ENCODE measurements at regions not wholly inside any gene's neighbourhood (a gene's known extent, or its start where the extent isn't known, plus 50 kb on each side); places are given as distances from the start of the nearest gene placed in this dataset.

DNA sequence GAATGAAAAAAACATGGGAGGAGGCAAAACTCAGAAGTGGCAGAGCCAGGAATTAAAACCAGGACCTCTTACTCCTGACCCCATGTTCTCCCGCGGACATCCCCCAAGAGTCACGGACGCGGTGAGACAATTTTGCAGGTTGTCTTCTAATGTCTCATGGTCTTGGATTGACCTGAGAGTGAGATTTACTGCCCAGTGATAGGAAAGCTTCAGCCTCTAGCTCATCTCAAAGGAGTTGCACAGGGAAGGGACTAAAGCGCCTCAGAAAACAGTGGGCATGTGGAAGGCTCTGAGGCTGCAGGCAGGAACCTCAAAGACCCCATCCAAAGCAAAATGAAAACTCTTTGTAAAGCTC is 197.4 kb downstream of the ADAMTS15 start:
- TF ChIP-seq CTCF (optimal IDR thresholded peaks at IDR 0.05 in 1 of 3, IDR thresholded peaks at IDR 0.05 in 1 of 3, conservative IDR thresholded peaks at IDR 0.05 in 1 of 3; ENCODE audit: extremely low read depth in 1 of 3, insufficient read depth in 2 of 3, low read length in 3 of 3) (no peak), EZH2 (IDR thresholded peaks at IDR 0.05; ENCODE audit: low read length) (no peak)
- Histone ChIP-seq H3K79me2 (ENCODE audit: control insufficient read depth, insufficient read depth, low read length) (no peaks in the 10 kb centered on the region), H3K9ac (ENCODE audit: control insufficient read depth, extremely low read depth, insufficient read depth, low read length) (no peak overlapping the region), H3K27me3 (ENCODE audit: control insufficient read depth, extremely low read depth, insufficient read depth, low read length) (no peaks in the 10 kb centered on the region), H3K4me1 (ENCODE audit: control insufficient read depth, extremely low read depth, insufficient read depth, low read length) (peaks cover 10% of the 10 kb centered on the region), H4K20me1 (ENCODE audit: control insufficient read depth, extremely low read depth, insufficient read depth, low read length) (no peaks in the 10 kb centered on the region), H3K9me3 (ENCODE audit: control insufficient read depth, low read depth, low read length) (no peaks in the 10 kb centered on the region), H3K4me2 (ENCODE audit: control insufficient read depth, extremely low read depth, insufficient read depth, low read depth, low read length) (no peak overlapping the region), H3K4me3 (ENCODE audit: control insufficient read depth in 2 of 3, extremely low read depth in 1 of 3, insufficient read depth in 2 of 3, low read depth in 1 of 3, low read length in 3 of 3) (no peak overlapping the region), H2AFZ (ENCODE audit: control insufficient read depth, low read length) (no peak overlapping the region), H3K36me3 (ENCODE audit: control insufficient read depth in 2 of 2, extremely low read depth in 1 of 2, insufficient read depth in 2 of 2, low read length in 2 of 2) (no peaks in the 10 kb centered on the region), H3K27ac (ENCODE audit: control insufficient read depth, insufficient read depth, low read length) (no peak overlapping the region), H3K9me1 (ENCODE audit: control insufficient read depth, extremely low read depth, insufficient read depth, low read length) (no peaks in the 10 kb centered on the region)
- FAIRE-seq (no peak), DNase-seq (ENCODE audit: low read depth, low spot score) (no peak)
- dilution Hi-C loops (cut with MboI; ENCODE audit: extremely low pct_ligation_motif_present, low sequenced_read_pairs): no loop called here

DNA sequence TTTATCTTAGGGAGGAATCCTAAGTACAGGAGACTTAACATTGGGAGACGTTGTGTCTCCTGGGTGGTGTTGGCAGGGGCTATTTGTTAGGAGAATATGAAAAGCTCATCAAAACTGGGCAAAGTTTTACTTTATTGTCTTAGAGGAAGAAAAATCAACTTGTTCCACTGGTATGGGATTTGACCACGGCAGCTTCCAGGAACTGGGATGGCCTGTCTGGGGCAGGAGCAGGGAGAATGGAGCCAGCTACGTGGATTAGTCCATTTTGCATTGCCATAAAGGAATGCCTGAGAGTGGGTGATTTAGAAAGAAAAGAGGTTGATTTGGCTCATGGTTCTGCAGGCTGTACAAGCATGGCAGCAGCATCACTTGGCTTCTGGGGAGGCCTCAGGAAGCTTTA is 198.4 kb downstream of the ADAMTS15 start:
- no peaks in the 10 kb centered on the region for H3K79me2 ChIP-seq (ENCODE audit: control insufficient read depth, insufficient read depth, low read length)
- no peak overlapping the region for H3K4me3 ChIP-seq (ENCODE audit: control insufficient read depth in 2 of 3, extremely low read depth in 1 of 3, insufficient read depth in 2 of 3, low read depth in 1 of 3, low read length in 3 of 3)
- no peak overlapping the region for H3K27ac ChIP-seq (ENCODE audit: control insufficient read depth, insufficient read depth, low read length)
- no peak for FAIRE-seq
- no peak for TF ChIP-seq EZH2 (IDR thresholded peaks at IDR 0.05; ENCODE audit: low read length)
- TF ChIP-seq CTCF (optimal IDR thresholded peaks at IDR 0.05 in 1 of 3, IDR thresholded peaks at IDR 0.05 in 1 of 3, conservative IDR thresholded peaks at IDR 0.05 in 1 of 3; ENCODE audit: extremely low read depth in 1 of 3, insufficient read depth in 2 of 3, low read length in 3 of 3): no peak
- no peaks in the 10 kb centered on the region for H4K20me1 ChIP-seq (ENCODE audit: control insufficient read depth, extremely low read depth, insufficient read depth, low read length)
- no peak overlapping the region for H3K9ac ChIP-seq (ENCODE audit: control insufficient read depth, extremely low read depth, insufficient read depth, low read length)
- H3K27me3 ChIP-seq (ENCODE audit: control insufficient read depth, extremely low read depth, insufficient read depth, low read length): no peaks in the 10 kb centered on the region
- DNase-seq (ENCODE audit: low read depth, low spot score): no peak
- no peaks in the 10 kb centered on the region for H3K9me1 ChIP-seq (ENCODE audit: control insufficient read depth, extremely low read depth, insufficient read depth, low read length)
- dilution Hi-C loops (cut with MboI; ENCODE audit: extremely low pct_ligation_motif_present, low sequenced_read_pairs): no loop called here
- H3K36me3 ChIP-seq (ENCODE audit: control insufficient read depth in 2 of 2, extremely low read depth in 1 of 2, insufficient read depth in 2 of 2, low read length in 2 of 2): no peaks in the 10 kb centered on the region
- no peak overlapping the region for H3K4me2 ChIP-seq (ENCODE audit: control insufficient read depth, extremely low read depth, insufficient read depth, low read depth, low read length)
- no peaks in the 10 kb centered on the region for H3K9me3 ChIP-seq (ENCODE audit: control insufficient read depth, low read depth, low read length)
- H3K4me1 ChIP-seq (ENCODE audit: control insufficient read depth, extremely low read depth, insufficient read depth, low read length): peaks cover 10% of the 10 kb centered on the region
- no peak overlapping the region for H2AFZ ChIP-seq (ENCODE audit: control insufficient read depth, low read length)
